Lung (tissue), 11 donors: ENCODE measurements at regions not wholly inside any gene's neighbourhood (a gene's known extent, or its start where the extent isn't known, plus 50 kb on each side); places are given as distances from the start of the nearest gene placed in this dataset.

Source experiments
- ATAC-seq: fragments of 200-7000 bp; cut with Tn5 transposase; one replicate; pipeline ENCODE4 v1.9.1; 2020; ENCODE audit warnings: moderate number of reproducible peaks; ENCODE audit not compliant: insufficient read depth, low FRiP score
- DNase-seq, 3 donors: peaks; one replicate each; pipeline ENCODE4 v3.0.0-alpha.2; 2013 to 2017
- H3K27ac ChIP-seq, 2 donors: one replicate each; pipeline ENCODE4 v1.5.1; 2013; ENCODE audit warnings: mild to moderate bottlenecking in 2 of 2, moderate library complexity in 2 of 2, control low read depth in 1 of 2, inconsistent platforms in 1 of 2, low read depth in 1 of 2, low read length in 1 of 2
- H3K27me3 ChIP-seq, 3 donors: one replicate each; pipeline ENCODE4 v1.5.1; 2013; ENCODE audit warnings: low read length in 2 of 3; ENCODE audit not compliant: control insufficient read depth in 3 of 3, insufficient read depth in 3 of 3
- H3K36me3 ChIP-seq, 4 donors: one replicate each; pipeline ENCODE4 v1.5.1; 2013; ENCODE audit warnings: low read length in 4 of 4, mild to moderate bottlenecking in 1 of 4, moderate library complexity in 1 of 4; ENCODE audit not compliant: control insufficient read depth in 4 of 4, insufficient read depth in 4 of 4
- H3K4me1 ChIP-seq, 5 donors: one replicate each; pipeline ENCODE4 v1.5.1; 2013; ENCODE audit warnings: low read length in 5 of 5, mild to moderate bottlenecking in 2 of 5, moderate library complexity in 1 of 5; ENCODE audit not compliant: control insufficient read depth in 5 of 5, insufficient read depth in 5 of 5
- H3K4me3 ChIP-seq: one replicate; pipeline ENCODE4 v1.5.1; 2013; ENCODE audit warnings: mild to moderate bottlenecking, control low read depth, moderate library complexity
- H3K9ac ChIP-seq, 2 donors: one replicate each; pipeline ENCODE4 v1.5.1; 2013; ENCODE audit warnings: low read length in 2 of 2, control low read depth in 1 of 2; ENCODE audit not compliant: insufficient read depth in 1 of 2
- H3K9me3 ChIP-seq, 4 donors: one replicate each; pipeline ENCODE4 v1.5.1; 2013; ENCODE audit warnings: low read length in 3 of 4, mild to moderate bottlenecking in 1 of 4, moderate library complexity in 1 of 4; ENCODE audit not compliant: control insufficient read depth in 4 of 4, insufficient read depth in 3 of 4
- WGBS, 2 donors: extraction: QIAGEN DNeasy Blood & Tissue Kit; methylation state at CpG; one replicate each; pipeline ENCODE4 v1.1.7; 2013; 5-methylcytosine and 5-hydroxymethylcytosine counted together
- TF ChIP-seq, protein P1 (sequence below): IDR thresholded peaks from 2 replicates; pipeline ENCODE4 v1.5.1; 2012; ENCODE audit warnings: mild to moderate bottlenecking; ENCODE audit errors: control extremely low read depth, extremely low read depth
- donor health status: control.
- donor health status: control.
- donor health status: Bipolar disorder and iron deficiency.
- donor health status: healthy.
- donor health status: DM: yes; HTN: yes; CAD: no.

DNA sequence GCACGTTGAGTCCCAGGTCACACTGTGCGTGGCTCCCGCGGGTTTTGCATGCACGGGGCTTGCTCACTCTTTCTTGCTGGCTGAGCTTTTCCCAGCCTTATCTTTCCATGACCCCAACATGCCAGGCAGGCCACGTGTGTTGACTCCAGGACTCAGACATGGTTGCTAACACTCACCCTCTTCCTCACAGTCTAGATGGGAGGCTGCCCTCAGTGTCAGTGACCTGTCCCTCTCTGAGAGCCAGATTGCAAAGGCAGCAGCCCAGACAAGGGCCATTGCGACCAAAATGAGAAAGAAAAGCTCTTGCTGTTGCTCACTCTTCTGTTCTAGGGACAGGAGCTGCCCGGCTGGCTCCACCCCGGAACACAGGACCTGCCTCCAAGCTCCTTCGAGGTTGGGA, 113.7 kb downstream of the TMEM18 start:
- peaks cover 0 to 2% (median 0%) of the 10 kb centered on the region in 3 donors for H3K27me3 ChIP-seq
- no peak for ATAC-seq
- H3K9me3 ChIP-seq = peaks cover 0 to 2% (median 0%) of the 10 kb centered on the region in 4 donors
- no peak overlapping the region for H3K4me3 ChIP-seq
- no peak for DNase-seq
- 75 to 79% methylated on average over 10 of the region's 10 CpGs for WGBS, 2 donors
- no peak overlapping the region for H3K27ac ChIP-seq
- TF ChIP-seq, protein P1, sequence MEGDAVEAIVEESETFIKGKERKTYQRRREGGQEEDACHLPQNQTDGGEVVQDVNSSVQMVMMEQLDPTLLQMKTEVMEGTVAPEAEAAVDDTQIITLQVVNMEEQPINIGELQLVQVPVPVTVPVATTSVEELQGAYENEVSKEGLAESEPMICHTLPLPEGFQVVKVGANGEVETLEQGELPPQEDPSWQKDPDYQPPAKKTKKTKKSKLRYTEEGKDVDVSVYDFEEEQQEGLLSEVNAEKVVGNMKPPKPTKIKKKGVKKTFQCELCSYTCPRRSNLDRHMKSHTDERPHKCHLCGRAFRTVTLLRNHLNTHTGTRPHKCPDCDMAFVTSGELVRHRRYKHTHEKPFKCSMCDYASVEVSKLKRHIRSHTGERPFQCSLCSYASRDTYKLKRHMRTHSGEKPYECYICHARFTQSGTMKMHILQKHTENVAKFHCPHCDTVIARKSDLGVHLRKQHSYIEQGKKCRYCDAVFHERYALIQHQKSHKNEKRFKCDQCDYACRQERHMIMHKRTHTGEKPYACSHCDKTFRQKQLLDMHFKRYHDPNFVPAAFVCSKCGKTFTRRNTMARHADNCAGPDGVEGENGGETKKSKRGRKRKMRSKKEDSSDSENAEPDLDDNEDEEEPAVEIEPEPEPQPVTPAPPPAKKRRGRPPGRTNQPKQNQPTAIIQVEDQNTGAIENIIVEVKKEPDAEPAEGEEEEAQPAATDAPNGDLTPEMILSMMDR = no peak
- no peaks in the 10 kb centered on the region for H3K36me3 ChIP-seq
- H3K9ac ChIP-seq = no peak overlapping the region
- peaks cover 0 to 7% (median 0%) of the 10 kb centered on the region in 5 donors for H3K4me1 ChIP-seq

DNA sequence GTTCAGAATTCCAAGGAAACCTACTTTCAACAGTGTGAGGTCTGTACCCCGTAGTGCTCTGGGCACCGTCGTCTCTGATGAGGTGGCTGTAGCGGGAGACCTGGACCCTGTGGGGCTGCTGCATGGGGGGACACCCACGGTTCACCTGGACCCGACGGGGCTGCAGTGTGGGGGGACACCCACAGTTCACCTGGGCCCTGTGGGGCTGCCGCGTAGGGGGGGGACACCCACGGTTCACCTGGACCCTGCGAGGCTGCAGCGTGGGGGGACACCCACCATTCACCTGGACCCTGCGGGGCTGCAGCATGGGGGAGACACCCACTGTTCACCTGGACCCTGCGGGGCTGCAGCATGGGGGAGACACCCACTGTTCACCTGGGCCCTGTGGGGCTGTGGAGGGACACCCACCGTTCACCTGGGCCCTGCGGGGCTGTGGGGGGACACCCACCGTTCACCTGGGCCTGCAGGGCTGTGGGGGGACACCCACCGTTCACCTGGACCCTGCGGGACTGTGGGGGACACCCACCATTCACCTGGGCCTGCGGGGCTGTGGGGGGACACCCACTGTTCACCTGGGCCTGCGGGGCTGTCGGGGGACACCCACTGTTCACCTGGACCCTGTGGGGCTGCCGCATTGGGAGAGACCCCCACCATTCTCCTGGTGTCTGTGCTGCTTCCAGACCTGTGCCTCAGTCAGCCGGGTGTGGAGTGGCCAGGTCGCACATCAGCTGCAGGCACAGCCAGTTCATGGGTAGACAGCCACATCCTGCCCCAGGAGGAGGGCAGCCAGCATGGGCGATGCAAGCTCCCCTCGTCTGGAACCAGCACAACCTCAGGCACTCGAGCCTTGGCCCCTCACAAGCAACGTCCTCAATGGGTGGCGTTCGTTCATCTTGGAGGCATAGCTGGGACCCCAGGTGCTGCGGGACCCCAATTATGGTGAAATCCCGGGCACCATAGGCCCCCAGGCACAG, 114.5 kb downstream of the TMEM18 start:
- no peak overlapping the region for H3K4me3 ChIP-seq
- H3K9me3 ChIP-seq = peaks cover 0 to 2% (median 0%) of the 10 kb centered on the region in 4 donors
- H3K4me1 ChIP-seq = peaks cover 0 to under 1% (median 0%) of the 10 kb centered on the region in 5 donors
- no peak overlapping the region for H3K27ac ChIP-seq
- DNase-seq = no peak
- H3K27me3 ChIP-seq = peaks cover 0 to 2% (median 0%) of the 10 kb centered on the region in 3 donors
- TF ChIP-seq, protein P1 = no peak
- no peaks in the 10 kb centered on the region for H3K36me3 ChIP-seq
- WGBS, 2 donors = 83 to 88% methylated on average over 31 to 33 of the region's 33 CpGs
- ATAC-seq = no peak
- H3K9ac ChIP-seq = no peak overlapping the region

DNA sequence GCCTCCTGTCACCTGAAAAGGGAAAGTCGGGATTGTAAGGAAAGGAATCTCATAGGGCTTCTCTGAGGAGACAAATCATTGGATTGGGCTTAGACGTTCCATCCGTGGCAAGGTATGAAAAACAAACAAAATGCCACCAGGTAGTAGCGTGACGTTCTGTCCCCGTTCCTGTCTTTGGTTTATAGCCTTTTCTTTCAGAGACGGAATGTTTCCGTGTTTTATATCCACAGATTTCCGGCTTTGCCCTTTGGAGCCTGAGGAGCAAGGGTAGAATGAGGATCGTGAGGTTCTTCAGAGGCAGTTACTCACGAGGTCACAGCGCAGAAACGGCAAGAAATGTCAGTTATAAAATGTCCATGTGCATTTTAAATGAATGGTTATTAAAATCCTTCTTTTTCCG, 118.3 kb downstream of the TMEM18 start:
- peaks cover 0 to 2% (median 0%) of the 10 kb centered on the region in 4 donors for H3K9me3 ChIP-seq
- no peak overlapping the region for H3K4me3 ChIP-seq
- DNase-seq (no peak), ATAC-seq (no peak)
- no peak overlapping the region for H3K9ac ChIP-seq
- H3K27ac ChIP-seq = no peak overlapping the region
- TF ChIP-seq, protein P1 = no peak
- no peaks in the 10 kb centered on the region for H3K36me3 ChIP-seq
- H3K27me3 ChIP-seq = peaks cover 0 to 2% (median 0%) of the 10 kb centered on the region in 3 donors
- H3K4me1 ChIP-seq = peaks cover 0 to 17% (median 0%) of the 10 kb centered on the region in 5 donors
- 78 to 90% methylated on average over 14 of the region's 14 CpGs for WGBS, 2 donors
